GM18519 (cell line): ENCODE measurements at regions not wholly inside any gene's neighbourhood (a gene's known extent, or its start where the extent isn't known, plus 50 kb on each side); places are given as distances from the start of the nearest gene placed in this dataset.

Experiments
- ATAC-seq: cut with Tn5 transposase; IDR thresholded peaks from one replicate; pipeline ENCODE4 v1.9.1; 2021; ENCODE audit warnings: mild to moderate bottlenecking, moderate library complexity; ENCODE audit not compliant: unreplicated experiment, low FRiP score

DNA sequence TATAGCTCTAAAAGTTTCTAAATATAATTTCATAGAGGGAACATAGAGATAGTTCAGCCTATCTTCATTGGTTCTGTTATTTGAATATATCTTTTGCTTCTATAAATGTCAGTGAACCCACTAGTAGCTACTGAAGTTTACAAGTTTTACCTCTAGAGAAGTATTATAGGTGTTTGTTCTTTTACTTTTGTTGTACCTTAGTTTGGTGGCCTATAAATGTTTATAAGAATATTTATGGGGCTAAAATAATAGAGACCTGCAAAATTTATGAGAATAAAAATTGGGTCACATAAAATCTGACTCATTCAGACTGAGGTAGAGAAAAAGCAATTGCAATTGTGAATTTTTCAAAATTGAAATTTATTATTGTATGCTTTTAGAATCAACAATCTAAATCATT, 162.6 kb downstream of the SERPINI1 start:
- ATAC-seq = no peak

DNA sequence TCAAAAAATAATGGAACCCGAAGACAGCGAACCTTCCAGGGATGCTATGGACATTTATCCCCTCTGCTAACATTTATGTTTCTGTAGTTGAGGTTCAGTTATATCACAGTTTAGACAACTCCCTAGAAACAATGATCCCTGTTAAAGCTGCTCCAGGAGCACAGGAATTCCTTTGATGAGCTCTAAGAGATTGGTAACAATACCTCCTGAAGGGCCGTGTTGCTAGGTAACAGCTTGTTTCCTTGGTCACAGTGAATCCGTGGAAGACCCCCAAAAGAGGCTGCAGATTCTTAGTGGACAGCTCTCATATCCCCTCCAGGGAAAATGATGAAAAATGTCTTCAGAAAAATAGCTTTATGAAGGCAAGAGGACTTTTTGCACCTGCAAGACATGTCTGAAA, 160.2 kb downstream of the SERPINI1 start:
- no peak for ATAC-seq

- no peak for ATAC-seq
Observed at GRCh38 chr3:167895178-167895577, 159.7 kb downstream of the SERPINI1 start.

DNA sequence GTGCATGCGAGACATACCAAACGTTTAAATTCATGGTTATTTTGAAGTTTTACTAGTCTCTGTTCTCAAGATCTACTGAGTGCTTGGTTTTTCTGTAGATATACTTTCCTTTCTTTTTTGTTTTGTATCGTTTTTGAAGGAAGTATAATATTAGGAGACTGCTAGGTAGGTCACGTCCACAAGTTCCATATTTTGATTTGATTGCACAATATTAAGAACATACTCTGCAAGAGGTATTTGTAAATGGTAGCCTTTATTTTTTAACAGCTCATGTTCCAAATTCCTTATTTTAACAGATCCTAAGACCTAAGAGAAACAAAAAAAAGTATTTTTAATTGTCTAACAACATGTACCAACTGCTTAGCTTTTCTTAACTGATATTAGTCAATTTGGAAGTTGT, 156.7 kb downstream of the SERPINI1 start:
- ATAC-seq = no peak

DNA sequence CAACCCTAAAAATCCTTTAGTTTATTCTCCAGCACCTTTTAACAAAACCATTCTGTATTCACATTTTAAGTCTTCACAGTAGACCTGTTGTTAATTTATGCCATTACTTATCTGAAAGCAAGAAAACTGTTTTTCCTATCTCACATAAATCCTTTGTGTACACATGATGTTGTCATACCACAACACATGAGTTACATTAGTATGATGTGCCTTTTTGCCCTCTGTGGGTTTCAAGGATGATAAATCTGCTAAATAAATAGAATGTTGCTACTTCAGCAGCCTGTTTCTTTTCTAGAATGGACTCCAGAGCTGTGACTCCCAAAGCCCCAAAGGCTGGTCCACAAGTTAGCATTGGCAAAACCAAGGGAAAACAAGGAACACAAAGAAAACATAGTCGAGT, 151.6 kb downstream of the SERPINI1 start:
- no peak for ATAC-seq

DNA sequence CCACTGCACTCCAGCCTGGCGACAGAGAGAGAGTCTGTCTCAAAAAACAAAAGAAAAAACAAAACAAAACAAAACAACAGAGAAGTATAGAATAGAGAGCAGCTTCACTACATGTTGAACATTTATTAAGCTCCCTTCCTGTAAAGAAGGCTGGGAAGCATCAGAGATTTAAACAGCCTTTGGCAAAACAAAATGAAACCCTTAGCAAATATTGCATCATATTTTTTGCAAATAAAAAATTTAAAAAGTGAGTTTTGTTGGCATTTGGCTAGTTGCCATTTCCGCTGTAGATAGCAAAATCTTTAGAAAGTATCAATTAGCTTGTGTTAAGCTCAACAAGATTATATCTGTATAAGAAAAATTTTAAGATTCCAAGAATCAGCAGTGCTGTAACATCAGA, 151.2 kb downstream of the SERPINI1 start:
- no peak for ATAC-seq

GRCh38 chr3:167885277-167885676, 149.8 kb downstream of the SERPINI1 start:
- no peak for ATAC-seq

- no peak for ATAC-seq
Observed at GRCh38 chr3:167884481-167884880, 149.0 kb downstream of the SERPINI1 start.

GRCh38 chr3:167883452-167883851, 147.9 kb downstream of the SERPINI1 start:
- no peak for ATAC-seq

- peak; percentile 88 for ATAC-seq
Observed at GRCh38 chr3:167882057-167882667, 146.6 kb downstream of the SERPINI1 start.

GRCh38 chr3:167880183-167880582, 144.7 kb downstream of the SERPINI1 start:
- ATAC-seq = no peak

DNA sequence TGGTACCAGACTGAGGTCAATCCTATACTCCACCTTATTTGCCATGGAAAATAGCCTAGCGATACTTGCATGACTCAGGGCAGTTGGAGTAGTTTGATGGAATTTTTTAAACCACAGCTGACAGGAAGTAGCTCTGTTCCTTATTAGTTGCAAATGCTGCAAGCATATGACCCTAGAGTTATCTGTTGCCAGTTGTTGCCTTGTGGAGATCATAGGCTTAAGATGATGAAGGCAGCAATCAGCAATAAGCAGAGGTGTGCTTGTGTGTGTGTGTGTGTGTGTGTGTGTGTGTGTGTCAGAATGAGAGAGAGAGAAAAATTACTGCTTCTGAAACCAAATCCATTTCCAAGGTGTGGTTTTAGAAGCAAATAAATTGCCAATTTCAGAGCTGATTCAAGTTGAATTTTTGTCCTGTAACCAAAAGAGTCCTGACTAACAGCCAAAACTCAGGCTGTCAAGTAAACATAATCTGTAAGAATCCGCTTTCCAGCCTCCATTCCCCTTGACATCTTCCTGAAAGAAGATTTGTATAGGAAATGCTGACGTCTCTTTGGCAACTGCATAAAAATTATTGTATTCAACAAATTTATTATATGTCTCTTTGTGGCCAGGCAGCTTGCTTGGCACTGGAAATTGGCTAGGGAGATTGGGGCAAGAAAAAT, 141.2 kb downstream of the SERPINI1 start:
- no peak for ATAC-seq
